ENCODE measurements at regions not wholly inside any gene's neighbourhood (a gene's known extent, or its start where the extent isn't known, plus 50 kb on each side); places are given as distances from the start of the nearest gene placed in this dataset.
"Not testable (repeated sequence)": the region's sequence is repeated elsewhere in the genome, so short reads cannot be mapped to it uniquely, and the experiment has no call there.

DNA sequence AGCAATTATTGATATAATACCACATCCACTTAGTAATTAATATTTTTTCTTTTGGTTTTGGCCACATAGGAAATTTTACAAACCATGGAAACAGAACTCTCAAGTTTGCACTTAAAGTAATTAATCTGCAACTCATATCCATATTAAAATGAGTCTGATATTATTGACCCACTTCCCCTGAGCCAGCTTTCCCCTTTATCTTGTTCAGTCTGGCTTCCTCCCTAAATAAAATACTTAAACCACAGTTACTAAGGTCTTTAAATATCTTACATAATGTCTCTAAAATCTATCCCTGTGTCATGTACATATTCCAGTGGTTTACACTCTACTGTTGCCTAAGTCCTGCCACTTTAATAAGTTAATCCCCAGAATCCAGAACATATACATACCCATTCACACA, 564.9 kb upstream of the FSHR start:
- no peaks in the 10 kb centered on the region for H3K4me1 ChIP-seq (ENCODE audit: control insufficient read depth in 2 of 2, insufficient read depth in 2 of 2, low read length in 2 of 2)
- H3K27ac ChIP-seq (ENCODE audit: low read depth in 1 of 2, low read length in 1 of 2): no peak overlapping the region
- H3K4me3 ChIP-seq (ENCODE audit: low read length in 2 of 2): no peak overlapping the region
- H3K27me3 ChIP-seq (ENCODE audit: control insufficient read depth in 2 of 2, insufficient read depth in 1 of 2, low read length in 1 of 2): no peaks in the 10 kb centered on the region
- no peaks in the 10 kb centered on the region for H3K36me3 ChIP-seq (ENCODE audit: control insufficient read depth in 2 of 2, insufficient read depth in 2 of 2, low read length in 1 of 2)
- no peak for DNase-seq (ENCODE audit: low read depth in 6 of 9, low spot score in 9 of 9)
- no peaks in the 10 kb centered on the region for H3K9me3 ChIP-seq (ENCODE audit: control insufficient read depth in 2 of 2, insufficient read depth in 1 of 2, low read length in 1 of 2)

DNA sequence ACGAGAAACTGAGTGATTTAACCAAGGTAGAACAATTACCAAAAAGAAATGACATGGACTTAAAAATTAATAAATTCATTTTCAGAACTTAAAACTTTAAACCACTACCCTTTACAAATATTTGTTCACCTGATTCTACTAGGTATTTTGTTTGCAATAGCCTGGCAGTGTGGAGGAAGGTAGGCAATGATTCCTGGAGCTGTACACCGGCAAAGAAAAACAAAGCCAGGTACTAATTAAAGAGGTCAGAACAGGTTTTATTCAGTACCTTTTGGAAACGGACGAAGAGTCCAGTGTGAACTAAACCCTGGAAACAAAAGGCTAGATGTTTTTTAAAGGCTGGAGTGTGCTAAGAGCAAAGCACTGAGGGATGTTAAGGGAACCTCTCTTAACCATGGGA, 561.3 kb upstream of the FSHR start:
- Histone ChIP-seq H3K4me1 (ENCODE audit: control insufficient read depth in 2 of 2, insufficient read depth in 2 of 2, low read length in 2 of 2) (no peaks in the 10 kb centered on the region), H3K4me3 (ENCODE audit: low read length in 2 of 2) (no peak overlapping the region), H3K27me3 (ENCODE audit: control insufficient read depth in 2 of 2, insufficient read depth in 1 of 2, low read length in 1 of 2) (no peaks in the 10 kb centered on the region), H3K36me3 (ENCODE audit: control insufficient read depth in 2 of 2, insufficient read depth in 2 of 2, low read length in 1 of 2) (no peaks in the 10 kb centered on the region), H3K27ac (ENCODE audit: low read depth in 1 of 2, low read length in 1 of 2) (no peak overlapping the region), H3K9me3 (ENCODE audit: control insufficient read depth in 2 of 2, insufficient read depth in 1 of 2, low read length in 1 of 2) (no peaks in the 10 kb centered on the region)
- 95% methylated on average over 4 of the region's 4 CpGs for WGBS
- no peak for DNase-seq (ENCODE audit: low read depth in 6 of 9, low spot score in 9 of 9)

DNA sequence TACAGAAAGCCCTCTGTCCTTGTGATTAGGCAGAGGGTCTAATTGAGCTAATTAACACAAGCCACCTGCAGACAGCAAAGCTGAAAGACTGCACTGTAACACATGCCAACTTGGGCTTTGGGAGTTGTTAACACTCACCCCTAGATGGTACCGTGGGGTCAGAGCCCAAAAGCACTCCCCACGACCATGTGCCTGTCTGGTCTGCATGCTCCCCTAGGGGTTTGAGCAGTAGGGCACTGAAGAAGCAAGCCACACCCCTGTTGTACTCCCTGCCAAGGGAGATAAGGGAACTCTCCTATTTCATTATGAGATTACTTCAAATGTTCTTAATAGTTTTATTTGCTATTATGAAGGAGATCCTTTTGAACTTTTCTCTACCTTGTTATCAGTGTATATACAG, 560.1 kb upstream of the FSHR start:
- WGBS: 79% methylated on average over 2 of the region's 2 CpGs
- DNase-seq (ENCODE audit: low read depth in 6 of 9, low spot score in 9 of 9): no peak
- H3K9me3 ChIP-seq (ENCODE audit: control insufficient read depth in 2 of 2, insufficient read depth in 1 of 2, low read length in 1 of 2): no peaks in the 10 kb centered on the region
- no peak overlapping the region for H3K4me3 ChIP-seq (ENCODE audit: low read length in 2 of 2)
- H3K27me3 ChIP-seq (ENCODE audit: control insufficient read depth in 2 of 2, insufficient read depth in 1 of 2, low read length in 1 of 2): no peaks in the 10 kb centered on the region
- H3K4me1 ChIP-seq (ENCODE audit: control insufficient read depth in 2 of 2, insufficient read depth in 2 of 2, low read length in 2 of 2): no peaks in the 10 kb centered on the region
- H3K27ac ChIP-seq (ENCODE audit: low read depth in 1 of 2, low read length in 1 of 2): no peak overlapping the region
- H3K36me3 ChIP-seq (ENCODE audit: control insufficient read depth in 2 of 2, insufficient read depth in 2 of 2, low read length in 1 of 2): no peaks in the 10 kb centered on the region

DNA sequence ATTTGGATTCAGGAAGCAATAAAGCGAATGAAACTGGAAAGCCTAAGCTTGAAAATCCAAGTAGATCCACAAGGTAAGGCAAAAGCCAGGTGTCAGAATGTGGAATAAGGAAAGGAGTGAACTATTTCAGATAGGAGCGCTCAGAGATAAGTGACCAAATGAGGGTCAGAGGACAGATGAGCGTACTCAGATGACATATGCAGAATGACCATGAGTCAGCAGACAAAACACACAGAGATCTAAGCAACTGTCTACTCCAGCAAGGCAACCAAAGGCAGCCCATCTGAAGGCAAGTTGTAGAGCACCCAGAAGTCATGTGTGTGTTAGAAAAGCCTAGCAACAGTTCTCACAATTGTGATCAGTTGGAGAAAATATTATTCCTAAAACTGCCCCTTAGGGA, 548.4 kb upstream of the FSHR start:
- H3K36me3 ChIP-seq (ENCODE audit: control insufficient read depth in 2 of 2, insufficient read depth in 2 of 2, low read length in 1 of 2): no peaks in the 10 kb centered on the region
- WGBS: 96% methylated on average over 3 of the region's 3 CpGs
- H3K27ac ChIP-seq (ENCODE audit: low read depth in 1 of 2, low read length in 1 of 2): no peak overlapping the region
- no peak for DNase-seq (ENCODE audit: low read depth in 6 of 9, low spot score in 9 of 9)
- H3K9me3 ChIP-seq (ENCODE audit: control insufficient read depth in 2 of 2, insufficient read depth in 1 of 2, low read length in 1 of 2): no peaks in the 10 kb centered on the region
- no peaks in the 10 kb centered on the region for H3K27me3 ChIP-seq (ENCODE audit: control insufficient read depth in 2 of 2, insufficient read depth in 1 of 2, low read length in 1 of 2)
- no peak overlapping the region for H3K4me3 ChIP-seq (ENCODE audit: low read length in 2 of 2)
- H3K4me1 ChIP-seq (ENCODE audit: control insufficient read depth in 2 of 2, insufficient read depth in 2 of 2, low read length in 2 of 2): no peaks in the 10 kb centered on the region

DNA sequence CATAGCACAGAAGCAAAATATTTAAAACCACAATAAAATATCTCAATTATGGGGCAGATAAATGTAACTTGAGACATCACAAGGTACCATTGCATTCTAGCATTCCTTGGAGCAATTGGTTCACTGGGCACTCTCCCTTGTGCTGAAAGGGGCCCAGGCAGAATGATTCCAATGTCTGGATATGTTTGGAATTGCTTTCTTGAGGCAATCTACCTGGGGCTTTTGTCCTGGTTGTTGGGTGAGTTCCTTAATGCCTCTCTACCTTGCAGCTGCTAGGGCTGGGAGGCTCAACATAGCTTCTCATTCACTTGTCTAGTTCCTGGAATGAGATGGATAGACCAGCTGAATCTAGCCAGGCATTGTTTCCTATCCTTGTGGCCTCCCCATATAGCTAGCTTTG, 539.6 kb upstream of the FSHR start:
- no peak for DNase-seq (ENCODE audit: low read depth in 6 of 9, low spot score in 9 of 9)
- no peak overlapping the region for H3K4me3 ChIP-seq (ENCODE audit: low read length in 2 of 2)
- no peaks in the 10 kb centered on the region for H3K27me3 ChIP-seq (ENCODE audit: control insufficient read depth in 2 of 2, insufficient read depth in 1 of 2, low read length in 1 of 2)
- H3K27ac ChIP-seq (ENCODE audit: low read depth in 1 of 2, low read length in 1 of 2): no peak overlapping the region
- no peaks in the 10 kb centered on the region for H3K9me3 ChIP-seq (ENCODE audit: control insufficient read depth in 2 of 2, insufficient read depth in 1 of 2, low read length in 1 of 2)
- H3K36me3 ChIP-seq (ENCODE audit: control insufficient read depth in 2 of 2, insufficient read depth in 2 of 2, low read length in 1 of 2): no peaks in the 10 kb centered on the region
- no peaks in the 10 kb centered on the region for H3K4me1 ChIP-seq (ENCODE audit: control insufficient read depth in 2 of 2, insufficient read depth in 2 of 2, low read length in 2 of 2)

DNA sequence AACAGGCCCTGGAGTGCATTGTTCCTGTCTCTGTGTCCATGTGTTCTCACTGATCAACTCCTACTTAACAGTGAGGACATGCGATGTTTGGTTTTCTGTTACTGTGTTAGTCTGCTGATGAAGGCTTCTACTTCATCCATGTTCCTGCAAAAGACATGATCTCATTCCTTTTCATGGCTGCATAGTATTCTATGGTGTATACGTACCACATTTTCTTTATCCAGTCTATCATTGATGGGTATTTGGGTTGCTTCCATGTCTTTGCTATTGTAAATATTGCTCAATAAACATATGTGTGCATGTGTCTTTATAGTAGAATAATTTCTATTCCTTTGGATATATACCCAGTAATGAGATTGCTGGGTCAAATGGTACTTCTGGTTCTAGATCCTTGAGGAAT, 537.7 kb upstream of the FSHR start:
- DNase-seq (ENCODE audit: low read depth in 6 of 9, low spot score in 9 of 9); H3K9me3 ChIP-seq (ENCODE audit: control insufficient read depth in 2 of 2, insufficient read depth in 1 of 2, low read length in 1 of 2); H3K4me1 ChIP-seq (ENCODE audit: control insufficient read depth in 2 of 2, insufficient read depth in 2 of 2, low read length in 2 of 2); H3K27me3 ChIP-seq (ENCODE audit: control insufficient read depth in 2 of 2, insufficient read depth in 1 of 2, low read length in 1 of 2); H3K27ac ChIP-seq (ENCODE audit: low read depth in 1 of 2, low read length in 1 of 2); H3K4me3 ChIP-seq (ENCODE audit: low read length in 2 of 2); H3K36me3 ChIP-seq (ENCODE audit: control insufficient read depth in 2 of 2, insufficient read depth in 2 of 2, low read length in 1 of 2): not testable (repeated sequence)
- WGBS: 95% methylated on average over 2 of the region's 2 CpGs

DNA sequence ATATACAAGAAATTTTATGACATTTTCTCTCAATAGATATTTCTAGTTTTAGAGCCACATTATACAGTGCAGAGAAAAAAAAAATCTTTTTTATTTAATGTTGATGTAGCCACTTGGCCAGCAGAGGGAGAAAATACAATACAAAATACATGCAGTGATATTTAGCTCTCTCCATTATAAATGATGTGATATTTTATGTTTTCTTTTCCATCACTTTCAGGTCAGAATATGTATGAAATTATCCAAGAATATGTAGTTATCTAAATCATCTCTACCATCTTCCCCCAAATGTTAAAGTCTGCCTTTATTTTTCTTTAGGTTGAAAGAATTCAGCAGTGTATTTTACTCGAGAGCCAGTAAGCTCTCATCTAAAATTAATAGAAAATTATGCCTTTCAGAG, 533.6 kb upstream of the FSHR start:
- Histone ChIP-seq H3K4me1 (ENCODE audit: control insufficient read depth in 2 of 2, insufficient read depth in 2 of 2, low read length in 2 of 2) (no peaks in the 10 kb centered on the region), H3K36me3 (ENCODE audit: control insufficient read depth in 2 of 2, insufficient read depth in 2 of 2, low read length in 1 of 2) (no peaks in the 10 kb centered on the region), H3K4me3 (ENCODE audit: low read length in 2 of 2) (no peak overlapping the region), H3K9me3 (ENCODE audit: control insufficient read depth in 2 of 2, insufficient read depth in 1 of 2, low read length in 1 of 2) (no peaks in the 10 kb centered on the region), H3K27ac (ENCODE audit: low read depth in 1 of 2, low read length in 1 of 2) (no peak overlapping the region), H3K27me3 (ENCODE audit: control insufficient read depth in 2 of 2, insufficient read depth in 1 of 2, low read length in 1 of 2) (no peaks in the 10 kb centered on the region)
- DNase-seq (ENCODE audit: low read depth in 6 of 9, low spot score in 9 of 9): no peak
- 83% methylated on average over 1 of the region's 1 CpG for WGBS

DNA sequence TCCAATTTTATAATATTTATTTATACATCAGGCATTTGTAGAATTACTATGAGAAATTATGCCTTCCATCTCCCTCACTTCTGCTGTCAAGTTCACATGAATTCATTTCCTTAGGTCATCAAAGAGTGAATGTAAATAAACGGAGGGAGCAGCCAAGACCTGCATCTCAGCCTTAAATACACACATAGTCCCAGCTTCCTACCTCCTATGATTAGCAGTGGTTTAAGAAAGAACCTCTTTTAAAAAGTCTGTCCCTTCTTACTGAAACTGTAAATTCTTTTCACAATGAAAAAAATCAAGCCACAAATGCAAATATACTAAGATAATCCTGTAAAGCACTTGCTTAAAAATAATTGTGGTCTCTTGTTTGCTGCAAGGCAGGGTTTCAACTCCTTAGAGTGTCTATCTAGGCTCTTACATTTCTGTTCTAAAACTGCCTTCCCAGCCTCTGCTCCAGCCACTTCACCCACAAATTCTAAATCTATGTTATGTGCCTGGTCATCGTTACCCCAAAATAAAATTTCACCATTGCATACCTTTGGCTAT, 532.7 kb upstream of the FSHR start:
- WGBS: 76% methylated on average over 2 of the region's 2 CpGs
- no peaks in the 10 kb centered on the region for H3K4me1 ChIP-seq (ENCODE audit: control insufficient read depth in 2 of 2, insufficient read depth in 2 of 2, low read length in 2 of 2)
- no peak overlapping the region for H3K27ac ChIP-seq (ENCODE audit: low read depth in 1 of 2, low read length in 1 of 2)
- H3K27me3 ChIP-seq (ENCODE audit: control insufficient read depth in 2 of 2, insufficient read depth in 1 of 2, low read length in 1 of 2): no peaks in the 10 kb centered on the region
- no peak overlapping the region for H3K4me3 ChIP-seq (ENCODE audit: low read length in 2 of 2)
- no peaks in the 10 kb centered on the region for H3K36me3 ChIP-seq (ENCODE audit: control insufficient read depth in 2 of 2, insufficient read depth in 2 of 2, low read length in 1 of 2)
- H3K9me3 ChIP-seq (ENCODE audit: control insufficient read depth in 2 of 2, insufficient read depth in 1 of 2, low read length in 1 of 2): no peaks in the 10 kb centered on the region
- DNase-seq (ENCODE audit: low read depth in 6 of 9, low spot score in 9 of 9): no peak

DNA sequence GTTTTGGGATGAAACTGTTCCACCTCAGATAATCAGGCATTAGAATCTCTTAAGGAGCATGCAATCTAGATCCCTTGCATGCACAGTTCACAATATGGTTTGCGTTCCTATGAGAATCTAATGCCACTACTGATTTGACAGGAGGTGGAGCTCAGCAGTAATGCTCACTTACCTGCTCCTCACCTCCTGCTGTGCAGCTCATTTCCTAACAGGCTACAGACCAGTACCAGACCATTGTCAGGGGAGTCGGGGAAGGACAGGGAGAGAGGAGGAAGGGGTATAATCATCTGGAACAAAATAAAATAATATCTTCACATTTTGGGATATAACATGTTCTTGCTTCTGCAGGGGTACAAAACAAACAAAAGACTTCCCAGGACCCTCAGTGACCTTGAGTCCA, 532.0 kb upstream of the FSHR start:
- Histone ChIP-seq H3K4me3 (ENCODE audit: low read length in 2 of 2) (no peak overlapping the region), H3K27ac (ENCODE audit: low read depth in 1 of 2, low read length in 1 of 2) (no peak overlapping the region), H3K9me3 (ENCODE audit: control insufficient read depth in 2 of 2, insufficient read depth in 1 of 2, low read length in 1 of 2) (no peaks in the 10 kb centered on the region), H3K27me3 (ENCODE audit: control insufficient read depth in 2 of 2, insufficient read depth in 1 of 2, low read length in 1 of 2) (no peaks in the 10 kb centered on the region), H3K36me3 (ENCODE audit: control insufficient read depth in 2 of 2, insufficient read depth in 2 of 2, low read length in 1 of 2) (no peaks in the 10 kb centered on the region), H3K4me1 (ENCODE audit: control insufficient read depth in 2 of 2, insufficient read depth in 2 of 2, low read length in 2 of 2) (no peaks in the 10 kb centered on the region)
- DNase-seq (ENCODE audit: low read depth in 6 of 9, low spot score in 9 of 9): no peak
- 90% methylated on average over 2 of the region's 2 CpGs for WGBS

DNA sequence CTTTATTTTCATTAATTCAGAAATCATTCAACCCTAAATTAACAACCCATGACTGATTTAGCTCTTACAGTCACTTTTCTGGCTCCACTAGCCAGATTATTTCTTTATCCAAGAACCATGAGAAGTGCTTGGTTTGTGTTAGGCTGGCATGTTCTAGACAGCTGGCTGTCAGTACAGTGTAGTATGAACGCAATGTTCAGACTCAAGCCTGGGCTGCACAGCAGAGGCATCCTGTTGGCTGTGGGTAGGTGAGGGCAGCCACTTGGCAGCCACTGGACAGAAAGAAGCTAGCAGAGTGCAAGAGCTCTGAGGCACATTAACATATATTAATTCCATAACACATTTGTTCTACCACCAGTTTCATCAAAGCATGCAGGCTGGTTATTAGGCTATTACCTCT, 522.9 kb upstream of the FSHR start:
- Histone ChIP-seq H3K4me3 (ENCODE audit: low read length in 2 of 2) (no peak overlapping the region), H3K36me3 (ENCODE audit: control insufficient read depth in 2 of 2, insufficient read depth in 2 of 2, low read length in 1 of 2) (no peaks in the 10 kb centered on the region)
- 95% methylated on average over 1 of the region's 1 CpG for WGBS

More for the DNA sequence above, 522.9 kb upstream of the FSHR start:
- H3K27ac ChIP-seq (ENCODE audit: low read depth in 1 of 2, low read length in 1 of 2): no peak overlapping the region
- H3K4me1 ChIP-seq (ENCODE audit: control insufficient read depth in 2 of 2, insufficient read depth in 2 of 2, low read length in 2 of 2): no peaks in the 10 kb centered on the region
- no peaks in the 10 kb centered on the region for H3K27me3 ChIP-seq (ENCODE audit: control insufficient read depth in 2 of 2, insufficient read depth in 1 of 2, low read length in 1 of 2)
- DNase-seq (ENCODE audit: low read depth in 6 of 9, low spot score in 9 of 9): no peak
- H3K9me3 ChIP-seq (ENCODE audit: control insufficient read depth in 2 of 2, insufficient read depth in 1 of 2, low read length in 1 of 2): no peaks in the 10 kb centered on the region

All from thymus (tissue), 11 donors.